ENCODE measurements at regions not wholly inside any gene's neighbourhood (a gene's known extent, or its start where the extent isn't known, plus 50 kb on each side); places are given as distances from the start of the nearest gene placed in this dataset.

DNA sequence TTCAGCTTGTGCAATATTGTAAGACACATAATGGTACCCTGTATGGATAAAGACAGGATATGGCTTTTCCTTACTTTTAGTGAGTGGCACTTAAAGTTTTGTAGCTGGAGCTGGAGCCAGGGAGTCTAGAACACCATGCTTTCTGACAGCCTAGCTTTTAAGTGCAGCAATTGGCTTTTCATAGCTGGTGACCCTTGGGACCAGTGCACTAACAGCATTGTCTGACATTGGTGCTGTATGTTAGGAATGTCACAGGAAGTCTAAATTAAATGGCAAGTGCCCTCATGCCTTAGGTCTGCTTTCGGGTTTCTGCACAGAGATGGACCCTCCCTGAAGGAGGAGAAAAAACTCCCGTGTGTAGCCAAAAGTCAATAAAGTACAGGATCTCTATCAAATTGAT is 628.2 kb downstream of the NR2F2 start:
- no peaks in the 10 kb centered on the region for H3K9me3 ChIP-seq
- no peaks in the 10 kb centered on the region for H3K36me3 ChIP-seq
- 38 to 41% methylated on average over 2 of the region's 2 CpGs for WGBS, 2 donors
- DNase-seq (no peak), ATAC-seq (ENCODE audit: low FRiP score in 2 of 2) (no peak)
- no peak overlapping the region for H3K4me3 ChIP-seq
- H3K27me3 ChIP-seq: no peaks in the 10 kb centered on the region
- TF ChIP-seq POLR2AphosphoS5 (IDR thresholded peaks at IDR 0.05) (no peak), EP300 (IDR thresholded peaks at IDR 0.05) (no peak), POLR2A (IDR thresholded peaks at IDR 0.05) (no peak)
- TF ChIP-seq, protein P1, sequence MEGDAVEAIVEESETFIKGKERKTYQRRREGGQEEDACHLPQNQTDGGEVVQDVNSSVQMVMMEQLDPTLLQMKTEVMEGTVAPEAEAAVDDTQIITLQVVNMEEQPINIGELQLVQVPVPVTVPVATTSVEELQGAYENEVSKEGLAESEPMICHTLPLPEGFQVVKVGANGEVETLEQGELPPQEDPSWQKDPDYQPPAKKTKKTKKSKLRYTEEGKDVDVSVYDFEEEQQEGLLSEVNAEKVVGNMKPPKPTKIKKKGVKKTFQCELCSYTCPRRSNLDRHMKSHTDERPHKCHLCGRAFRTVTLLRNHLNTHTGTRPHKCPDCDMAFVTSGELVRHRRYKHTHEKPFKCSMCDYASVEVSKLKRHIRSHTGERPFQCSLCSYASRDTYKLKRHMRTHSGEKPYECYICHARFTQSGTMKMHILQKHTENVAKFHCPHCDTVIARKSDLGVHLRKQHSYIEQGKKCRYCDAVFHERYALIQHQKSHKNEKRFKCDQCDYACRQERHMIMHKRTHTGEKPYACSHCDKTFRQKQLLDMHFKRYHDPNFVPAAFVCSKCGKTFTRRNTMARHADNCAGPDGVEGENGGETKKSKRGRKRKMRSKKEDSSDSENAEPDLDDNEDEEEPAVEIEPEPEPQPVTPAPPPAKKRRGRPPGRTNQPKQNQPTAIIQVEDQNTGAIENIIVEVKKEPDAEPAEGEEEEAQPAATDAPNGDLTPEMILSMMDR (IDR thresholded peaks at IDR 0.05): no peak
- H3K4me1 ChIP-seq: no peaks in the 10 kb centered on the region
- H3K27ac ChIP-seq: no peak overlapping the region

GRCh38 chr15:96959501-96959900 is 629.0 kb downstream of the NR2F2 start:
- no peak overlapping the region for H3K4me3 ChIP-seq
- no peaks in the 10 kb centered on the region for H3K4me1 ChIP-seq
- no peaks in the 10 kb centered on the region for H3K9me3 ChIP-seq
- H3K27me3 ChIP-seq: no peaks in the 10 kb centered on the region
- 71 to 79% methylated on average over 6 of the region's 6 CpGs for WGBS, 2 donors
- TF ChIP-seq POLR2AphosphoS5 (IDR thresholded peaks at IDR 0.05): no peak
- H3K36me3 ChIP-seq: no peaks in the 10 kb centered on the region
- DNase-seq: no peak
- ATAC-seq (ENCODE audit: low FRiP score in 2 of 2): no peak
- H3K27ac ChIP-seq: no peak overlapping the region

DNA sequence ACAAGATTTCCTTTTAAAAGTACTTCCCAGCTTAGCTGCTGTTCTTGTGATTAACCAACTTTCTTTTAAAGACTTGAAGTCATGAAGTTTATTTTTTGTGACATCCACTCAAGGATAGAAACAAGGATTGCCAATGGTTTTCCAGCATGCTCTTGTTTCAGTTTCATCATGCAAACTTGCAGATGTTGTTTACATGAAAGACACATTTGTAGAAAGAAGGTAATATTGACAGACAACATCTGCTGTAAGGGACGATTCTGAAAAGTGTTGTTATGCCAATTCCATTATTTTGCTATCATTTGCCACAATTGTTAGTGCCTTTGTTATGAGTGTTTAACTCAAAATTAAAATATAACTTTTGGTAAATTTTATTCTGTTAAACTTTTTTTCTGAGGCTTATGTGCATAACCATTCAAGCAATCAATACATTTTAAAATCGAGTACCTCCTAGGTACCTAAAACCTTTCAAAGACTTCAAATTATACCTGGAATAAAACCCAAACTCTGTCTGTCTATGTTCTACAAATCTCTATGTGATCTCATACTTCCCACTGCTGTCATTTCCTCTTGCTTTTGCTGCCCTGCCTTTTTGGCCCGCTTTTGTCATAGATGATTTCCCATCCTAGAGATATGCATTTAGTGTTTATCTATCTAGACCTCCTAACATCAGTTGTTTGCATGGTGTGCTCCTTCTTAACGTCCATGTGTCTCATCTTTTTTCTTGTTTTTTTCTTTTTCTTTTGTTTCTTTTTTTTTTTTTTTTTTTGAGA is 630.4 kb downstream of the NR2F2 start:
- DNase-seq (no peak), ATAC-seq (ENCODE audit: low FRiP score in 2 of 2) (no peak)
- H3K36me3 ChIP-seq: no peaks in the 10 kb centered on the region
- no peaks in the 10 kb centered on the region for H3K27me3 ChIP-seq
- H3K4me3 ChIP-seq: no peak overlapping the region
- no peak overlapping the region for H3K27ac ChIP-seq
- WGBS, 2 donors: 68 to 77% methylated on average over 4 of the region's 4 CpGs
- no peaks in the 10 kb centered on the region for H3K4me1 ChIP-seq
- TF ChIP-seq POLR2AphosphoS5 (IDR thresholded peaks at IDR 0.05) (no peak), POLR2A (IDR thresholded peaks at IDR 0.05) (no peak), EP300 (IDR thresholded peaks at IDR 0.05) (no peak)
- TF ChIP-seq, protein P1 (IDR thresholded peaks at IDR 0.05): no peak
- no peaks in the 10 kb centered on the region for H3K9me3 ChIP-seq

DNA sequence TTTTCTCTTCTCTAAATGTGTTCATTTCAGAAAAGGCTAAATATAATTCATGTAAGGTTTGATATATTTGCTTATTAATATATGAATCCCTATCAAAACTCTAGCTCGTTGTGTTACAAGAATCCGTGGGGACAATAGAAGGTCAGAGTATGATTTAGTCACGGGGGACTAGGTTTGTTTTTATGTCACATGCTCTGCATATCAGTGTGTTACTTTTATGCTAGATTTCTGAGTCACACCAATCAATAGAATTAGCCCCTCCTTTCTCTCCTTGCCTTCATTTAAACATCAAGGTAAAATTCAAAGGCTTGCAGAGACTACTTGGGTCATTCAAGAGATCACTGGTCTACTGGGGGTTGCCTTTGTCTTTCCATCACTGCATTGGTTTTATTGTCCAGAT is 636.1 kb downstream of the NR2F2 start:
- no peak overlapping the region for H3K4me3 ChIP-seq
- H3K4me1 ChIP-seq: no peaks in the 10 kb centered on the region
- TF ChIP-seq EP300 (IDR thresholded peaks at IDR 0.05) (no peak), POLR2AphosphoS5 (IDR thresholded peaks at IDR 0.05) (no peak)
- 81 to 87% methylated on average over 3 of the region's 3 CpGs for WGBS, 2 donors
- no peak for DNase-seq
- no peaks in the 10 kb centered on the region for H3K9me3 ChIP-seq
- no peaks in the 10 kb centered on the region for H3K27me3 ChIP-seq
- H3K27ac ChIP-seq: no peak overlapping the region
- ATAC-seq (ENCODE audit: low FRiP score in 2 of 2): no peak
- no peaks in the 10 kb centered on the region for H3K36me3 ChIP-seq

DNA sequence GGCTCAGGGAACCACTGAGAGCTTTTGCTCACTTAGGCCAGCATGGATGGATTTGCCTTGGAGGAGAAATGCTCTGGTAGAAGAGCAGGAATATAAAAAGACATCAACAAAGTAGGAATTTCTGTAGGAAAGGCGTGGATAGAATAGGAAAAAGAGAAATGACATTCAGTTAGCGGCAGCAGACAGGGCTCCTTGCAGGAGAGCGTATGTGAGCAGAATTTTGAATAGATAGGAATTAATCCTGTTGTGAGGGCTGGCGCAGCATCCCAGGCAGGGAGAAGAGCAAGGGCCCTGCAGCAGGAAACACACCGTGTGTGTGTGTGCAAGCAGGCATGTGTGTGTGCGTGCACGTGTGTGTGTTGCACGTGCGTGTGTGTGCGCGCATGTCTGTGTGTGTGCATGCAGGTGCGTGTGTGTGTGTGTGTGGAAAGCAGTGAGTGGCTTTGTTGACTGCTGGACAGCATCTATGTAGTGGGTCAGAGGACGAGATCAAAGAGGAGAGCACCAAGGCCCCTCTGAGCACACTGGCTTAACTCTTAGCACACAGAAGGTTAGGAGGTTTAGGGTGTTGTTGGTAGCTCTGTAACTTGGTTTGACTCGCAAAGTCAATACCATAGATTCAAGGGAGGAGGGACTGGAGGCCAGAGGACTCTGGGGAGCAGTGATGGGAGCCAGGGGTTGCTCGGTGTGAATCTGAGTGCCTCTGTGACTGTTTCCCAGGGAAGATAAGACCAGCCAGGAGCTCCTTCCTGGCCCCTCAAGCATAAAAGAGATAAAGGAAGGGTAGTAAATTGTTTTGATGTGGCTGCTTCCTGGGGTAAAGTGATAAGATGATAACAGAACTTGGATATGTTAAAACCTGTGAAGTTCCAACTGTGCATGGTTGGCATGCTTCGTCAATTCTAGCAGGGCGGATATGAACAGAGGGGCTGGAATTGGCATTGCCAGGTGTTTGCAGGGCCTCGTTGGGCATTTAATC is 639.5 kb downstream of the NR2F2 start:
- TF ChIP-seq EP300 (IDR thresholded peaks at IDR 0.05) (no peak), POLR2A (IDR thresholded peaks at IDR 0.05) (no peak), POLR2AphosphoS5 (IDR thresholded peaks at IDR 0.05) (no peak)
- TF ChIP-seq, protein P1 (IDR thresholded peaks at IDR 0.05): no peak
- Histone ChIP-seq H3K9me3 (no peaks in the 10 kb centered on the region), H3K4me3 (no peak overlapping the region), H3K27me3 (no peaks in the 10 kb centered on the region), H3K27ac (no peak overlapping the region), H3K4me1 (no peaks in the 10 kb centered on the region), H3K36me3 (no peaks in the 10 kb centered on the region)
- ATAC-seq (ENCODE audit: low FRiP score in 2 of 2) (no peak), DNase-seq (peak in 1 of 2 donors; percentile 30)
- 70 to 76% methylated on average over 16 to 18 of the region's 18 CpGs for WGBS, 2 donors
